HG03457 (cell line): ENCODE measurements at regions not wholly inside any gene's neighbourhood (a gene's known extent, or its start where the extent isn't known, plus 50 kb on each side); places are given as distances from the start of the nearest gene placed in this dataset.
"Not testable (repeated sequence)": the region's sequence is repeated elsewhere in the genome, so short reads cannot be mapped to it uniquely, and the experiment has no call there.

ENCODE experiments used
- ATAC-seq: cut with Tn5 transposase; IDR thresholded peaks from one replicate; pipeline ENCODE4 v1.9.1; 2021; ENCODE audit warnings: moderate number of reproducible peaks; ENCODE audit not compliant: unreplicated experiment

DNA sequence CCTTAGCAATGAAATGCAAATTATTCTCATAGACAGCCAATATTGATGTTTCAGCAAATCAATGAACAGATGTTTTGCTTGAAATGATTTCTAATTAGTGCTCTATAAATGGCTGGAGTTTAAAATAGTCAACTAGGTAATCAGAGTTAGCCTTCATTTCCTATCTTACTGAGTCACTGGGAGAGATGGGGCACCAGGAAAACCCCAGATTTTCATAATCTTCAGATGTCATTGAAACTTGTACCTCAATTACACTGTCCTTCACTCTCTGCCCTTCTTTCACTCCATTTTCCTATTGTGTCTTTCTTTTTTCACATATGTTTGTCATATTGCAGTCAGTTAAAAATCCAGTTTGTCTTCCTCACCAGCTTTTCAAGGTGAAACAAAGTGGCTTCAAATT is 92.7 kb downstream of the C12orf75 start:
- no peak for ATAC-seq

DNA sequence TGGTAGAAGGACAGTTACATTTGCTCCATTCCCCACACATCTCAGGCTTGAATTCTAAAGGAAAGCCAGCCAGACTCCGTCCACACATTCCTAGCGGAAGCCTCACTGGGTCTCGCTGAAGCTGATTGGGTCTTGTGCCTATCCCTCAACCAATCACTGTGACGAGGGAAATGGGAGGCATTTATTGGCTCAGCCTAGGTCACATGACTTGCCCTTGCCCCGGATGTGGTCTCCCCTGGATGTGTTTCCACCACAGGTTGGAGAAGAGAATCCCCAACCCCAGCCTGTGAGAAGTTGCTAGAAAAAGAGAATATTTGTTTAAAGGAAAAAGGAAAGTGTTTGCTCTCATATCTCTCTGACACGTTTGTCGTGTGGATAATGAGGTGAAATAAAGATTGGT is 93.4 kb downstream of the C12orf75 start:
- no peak for ATAC-seq

DNA sequence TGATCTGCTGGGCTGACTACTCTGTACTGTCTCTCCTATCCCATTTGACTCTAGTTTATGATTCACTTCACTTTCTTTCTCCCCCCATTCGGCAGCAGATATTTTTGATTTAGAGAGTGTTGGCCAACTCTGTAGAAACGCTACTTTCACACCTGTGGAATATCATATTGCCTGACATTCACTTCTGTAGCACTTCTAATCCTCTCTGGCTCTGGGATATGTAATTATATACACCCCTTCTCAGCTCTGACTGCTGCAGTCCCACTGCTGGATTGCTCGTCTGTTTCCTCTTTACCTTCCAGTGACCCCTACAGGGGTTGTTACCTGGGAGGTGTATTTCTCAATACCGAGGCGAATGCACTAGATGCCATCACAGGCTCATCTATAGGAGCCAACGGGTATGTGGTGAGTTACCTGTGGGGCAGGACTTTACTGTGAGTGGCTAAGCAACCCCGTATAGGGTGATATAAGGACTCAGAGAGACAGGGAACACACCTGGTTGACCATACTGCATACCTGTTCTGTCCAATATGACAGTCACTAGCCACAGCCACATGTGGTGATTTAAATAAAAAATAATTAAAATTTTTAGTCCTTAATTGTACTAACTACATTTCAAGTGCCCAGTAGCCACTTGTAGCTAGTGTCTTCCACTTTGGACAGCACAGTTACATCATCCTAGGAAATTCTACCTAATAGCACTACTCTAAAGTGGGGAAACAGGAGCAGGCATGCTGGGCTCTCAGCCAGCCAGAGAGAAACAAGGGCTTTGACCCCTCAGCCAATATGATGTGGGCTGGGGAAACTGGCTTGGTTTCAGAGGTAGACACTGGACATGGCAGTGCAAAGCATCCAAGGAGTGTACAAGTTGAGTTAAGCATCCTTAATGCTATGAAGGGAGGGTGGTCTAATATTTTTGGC is 95.0 kb downstream of the C12orf75 start:
- no peak for ATAC-seq

DNA sequence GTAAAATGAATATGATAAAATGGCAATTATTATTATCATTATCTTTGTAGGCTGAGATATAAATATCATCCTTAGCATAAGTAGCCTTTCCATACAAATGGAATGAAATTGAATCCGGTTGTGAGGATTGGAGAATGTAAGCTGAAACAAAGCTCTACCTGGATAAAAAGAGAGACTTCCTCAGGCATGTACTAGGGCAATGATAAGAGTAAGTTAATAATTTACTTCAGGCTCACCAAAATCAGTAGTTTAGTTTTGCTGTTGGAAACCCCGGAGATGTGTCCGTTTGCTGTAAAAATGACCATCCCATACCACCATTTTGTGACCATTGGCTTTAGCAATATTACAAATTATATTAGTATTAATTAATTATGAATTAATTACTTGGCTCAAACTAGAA is 96.3 kb downstream of the C12orf75 start:
- no peak for ATAC-seq

DNA sequence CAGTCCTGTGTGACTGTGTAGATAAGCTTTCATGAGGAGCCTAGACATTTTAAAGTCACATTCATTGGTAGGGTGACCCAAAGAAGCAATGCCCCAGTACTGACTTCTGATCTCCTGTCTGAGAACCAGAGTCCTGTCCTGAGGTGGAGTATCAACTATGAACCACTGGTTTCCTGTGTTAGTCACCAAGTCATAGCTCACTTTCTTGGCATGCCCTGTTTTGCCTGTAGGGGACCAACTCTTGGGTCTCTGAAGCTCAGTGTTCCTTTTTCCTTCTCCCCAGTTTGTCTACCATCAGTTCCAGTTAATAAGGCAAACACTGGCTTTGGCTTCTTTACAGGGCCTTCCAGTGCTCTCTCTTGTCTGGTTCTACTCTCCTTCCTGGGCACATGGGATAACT is 97.4 kb downstream of the C12orf75 start:
- ATAC-seq = no peak

DNA sequence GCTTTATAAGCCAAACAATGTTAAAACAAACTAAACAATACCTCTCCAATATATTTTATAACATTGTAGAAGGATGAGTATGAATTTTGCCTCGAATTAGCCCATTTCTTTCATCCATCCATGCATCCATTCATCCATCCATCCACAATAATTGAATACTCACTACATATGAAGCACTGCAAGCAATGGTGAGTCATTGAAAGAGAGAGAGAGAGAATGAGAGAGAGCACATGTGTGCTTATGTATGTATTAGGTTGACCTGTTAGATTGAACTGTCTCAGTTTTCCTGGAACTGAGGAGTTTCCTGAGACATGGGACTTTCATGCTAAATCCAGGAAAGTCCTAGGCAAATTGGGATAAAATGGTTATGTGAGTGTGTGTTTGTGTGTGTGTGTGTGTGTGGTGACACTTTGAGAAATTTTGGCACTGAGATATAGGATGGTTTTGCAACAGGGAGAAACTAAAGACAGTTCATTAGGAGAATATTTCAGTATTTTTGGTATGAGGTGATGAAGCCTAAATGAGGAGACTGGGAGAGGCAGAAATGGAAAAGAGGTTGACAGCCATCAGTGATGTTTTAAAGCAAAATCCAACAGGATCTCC is 98.4 kb downstream of the C12orf75 start:
- ATAC-seq = no peak

DNA sequence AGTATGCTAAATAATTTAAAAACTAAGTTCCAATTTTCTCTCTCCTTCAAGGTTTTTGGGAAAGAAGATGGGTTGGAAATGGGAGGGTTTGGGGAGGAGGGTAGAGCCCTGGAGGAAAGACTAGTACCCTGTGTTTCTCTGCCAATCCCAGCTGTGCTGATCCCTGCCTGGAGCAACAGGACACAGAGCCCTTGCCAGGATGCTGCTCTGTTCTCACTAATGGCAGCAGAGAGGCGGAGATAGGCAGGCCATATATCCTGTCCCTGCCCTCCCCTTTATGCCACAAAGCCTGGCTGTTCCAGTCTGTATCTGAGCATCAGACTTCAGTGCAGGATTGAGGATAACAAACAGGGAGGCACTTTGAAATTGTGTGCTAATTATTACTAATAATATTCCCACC is 99.0 kb downstream of the C12orf75 start:
- no peak for ATAC-seq

DNA sequence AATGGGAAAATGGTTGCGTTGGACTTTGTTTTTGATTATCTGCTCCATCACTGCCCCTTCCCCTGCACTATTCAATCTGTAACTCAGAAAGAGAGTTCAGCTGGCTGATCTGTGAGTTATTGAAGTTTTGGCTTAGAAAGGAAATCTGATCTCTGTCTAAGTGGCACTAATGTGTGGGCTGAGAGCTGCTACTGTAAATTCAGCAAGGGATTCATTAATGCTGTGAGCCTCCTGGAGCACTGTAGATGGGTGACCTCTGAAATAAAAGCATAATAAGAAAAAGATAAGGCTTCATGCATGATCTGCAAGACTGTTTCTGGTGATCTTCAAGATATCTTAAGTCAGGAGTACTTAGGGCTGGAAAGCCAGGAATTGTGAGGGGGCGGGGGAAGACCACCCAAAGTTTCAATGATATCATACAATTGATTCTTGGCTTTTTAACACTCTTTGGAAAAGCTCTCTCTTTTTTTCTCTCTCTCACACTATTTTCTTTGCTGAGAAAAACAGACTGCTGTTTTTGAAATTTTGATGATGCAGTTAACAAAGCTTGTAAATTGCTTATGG is 101.1 kb downstream of the C12orf75 start:
- ATAC-seq = no peak

DNA sequence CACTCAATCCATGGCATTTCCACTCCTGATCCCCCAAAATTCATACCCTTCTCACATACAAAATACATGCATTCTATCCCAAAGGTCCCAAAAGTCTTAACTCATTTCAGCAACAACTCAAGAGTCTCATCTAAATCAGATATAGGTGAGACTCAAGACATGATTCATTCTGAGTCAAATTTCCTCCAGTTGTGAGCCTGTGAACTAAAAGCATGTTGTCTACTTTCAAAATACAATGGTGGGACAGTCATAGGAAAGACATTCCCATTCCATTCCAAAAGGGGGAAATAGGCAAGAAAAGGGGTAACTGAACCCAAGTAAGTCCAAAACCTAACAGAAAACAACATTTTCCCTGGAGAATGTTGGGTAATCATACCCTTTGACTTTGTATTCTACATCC is 103.3 kb downstream of the C12orf75 start:
- ATAC-seq = no peak

DNA sequence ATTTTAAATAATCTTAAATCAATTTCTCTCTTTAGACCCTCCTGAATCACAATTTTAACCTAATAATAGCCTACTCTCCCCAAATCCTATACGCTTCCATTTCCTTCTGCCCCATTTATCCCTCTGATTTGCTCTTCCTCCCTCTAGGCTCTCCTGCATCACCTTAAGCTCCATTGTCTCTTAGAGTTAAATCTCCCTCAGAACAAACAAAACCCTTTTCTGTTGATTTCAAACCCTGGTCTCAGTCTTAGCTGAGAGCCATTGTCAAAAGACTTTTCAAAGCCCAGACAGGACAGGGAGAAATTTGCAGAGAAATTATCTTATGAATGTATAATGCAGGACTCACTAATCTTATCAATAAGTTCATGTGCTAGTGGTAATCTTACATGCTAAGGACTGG is 106.1 kb downstream of the C12orf75 start:
- ATAC-seq = no peak

DNA sequence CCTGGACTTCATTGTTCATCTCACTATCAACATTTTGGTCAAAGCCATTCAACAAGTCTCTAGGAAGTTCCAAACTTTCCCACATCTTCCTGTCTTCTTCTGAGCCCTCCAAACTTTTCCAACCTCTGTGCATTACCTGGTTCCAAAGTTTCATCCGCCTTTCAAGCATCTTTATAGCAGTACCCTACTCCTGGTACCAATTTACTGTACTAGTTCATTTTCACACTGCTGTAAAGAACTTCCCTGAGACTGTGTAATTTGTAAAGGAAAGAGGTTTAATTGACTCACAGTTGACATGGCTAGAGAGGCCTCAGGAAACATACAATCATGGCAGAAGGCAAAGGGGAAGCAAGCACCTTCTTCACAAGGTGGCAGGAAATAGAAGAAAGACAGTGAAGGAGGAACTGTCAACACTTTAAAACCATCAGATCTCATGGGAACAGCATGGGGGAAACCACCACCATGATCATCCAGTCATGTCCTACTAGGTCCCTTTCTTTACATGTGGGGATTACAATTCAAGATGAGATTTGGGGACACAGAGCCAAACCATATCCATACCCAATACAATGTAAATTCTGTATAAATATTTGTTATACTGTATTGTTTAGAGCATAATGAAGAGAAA is 109.7 kb downstream of the C12orf75 start:
- no peak for ATAC-seq

DNA sequence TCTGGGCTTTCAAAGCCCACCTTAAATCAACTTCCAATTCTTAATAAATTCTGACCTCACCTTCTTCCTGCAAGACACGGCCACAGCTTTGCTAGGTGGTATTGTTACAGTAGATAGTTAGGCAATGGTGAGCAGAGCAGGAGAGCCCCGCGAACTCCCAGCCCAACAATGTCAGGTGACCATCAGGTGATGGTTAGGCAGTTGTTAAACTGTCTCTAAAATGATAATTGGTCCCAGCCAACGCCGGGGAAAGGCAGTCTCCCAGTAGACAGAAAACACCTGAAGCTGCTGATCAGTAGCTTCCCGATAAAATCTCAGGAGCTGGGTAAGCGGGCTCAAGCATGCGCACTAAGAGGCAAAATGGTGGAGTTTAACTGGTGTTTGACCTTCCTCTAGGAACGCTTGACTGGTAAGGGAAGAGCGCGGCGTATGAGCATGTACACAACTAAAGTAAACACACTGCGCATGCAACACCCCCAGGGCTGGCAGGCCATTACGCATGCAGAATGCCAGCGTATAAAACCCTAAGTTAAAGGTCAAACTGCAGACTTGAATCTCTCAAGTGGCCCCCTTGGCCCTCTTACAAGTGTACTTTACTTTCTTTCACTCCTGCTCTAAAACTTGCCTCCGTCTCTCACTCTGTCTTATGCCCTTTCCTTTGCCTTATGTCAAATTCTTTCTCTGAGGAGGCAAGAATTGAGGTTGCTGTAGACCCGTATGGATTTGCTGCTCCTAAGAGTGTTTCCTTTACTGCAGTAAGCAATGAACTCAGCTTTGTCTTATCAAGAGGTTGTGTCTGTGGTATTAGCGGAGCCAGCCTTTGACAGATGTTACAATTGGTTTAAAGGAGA is 113.5 kb downstream of the C12orf75 start:
- no peak for ATAC-seq

DNA sequence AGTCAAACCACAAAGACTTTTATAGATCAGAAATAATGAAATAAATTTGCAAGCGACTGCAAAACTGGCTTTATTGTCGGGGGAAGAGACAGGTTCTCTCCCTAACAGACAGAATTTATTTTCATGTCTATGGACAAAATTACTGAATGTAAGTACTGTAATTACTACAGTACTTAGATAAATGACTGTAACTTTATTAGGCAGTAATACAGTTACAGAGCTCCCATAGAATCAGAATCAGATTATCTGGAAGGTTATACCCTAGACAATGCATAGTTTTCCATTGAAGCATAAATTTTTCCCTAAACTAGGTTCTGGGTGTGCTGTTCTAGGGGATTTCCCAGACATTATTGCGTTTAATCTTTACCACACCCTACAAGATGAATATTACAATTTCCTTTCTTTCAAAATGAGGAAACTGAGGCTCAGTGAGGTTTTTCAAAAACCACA is 114.2 kb downstream of the C12orf75 start:
- no peak for ATAC-seq

DNA sequence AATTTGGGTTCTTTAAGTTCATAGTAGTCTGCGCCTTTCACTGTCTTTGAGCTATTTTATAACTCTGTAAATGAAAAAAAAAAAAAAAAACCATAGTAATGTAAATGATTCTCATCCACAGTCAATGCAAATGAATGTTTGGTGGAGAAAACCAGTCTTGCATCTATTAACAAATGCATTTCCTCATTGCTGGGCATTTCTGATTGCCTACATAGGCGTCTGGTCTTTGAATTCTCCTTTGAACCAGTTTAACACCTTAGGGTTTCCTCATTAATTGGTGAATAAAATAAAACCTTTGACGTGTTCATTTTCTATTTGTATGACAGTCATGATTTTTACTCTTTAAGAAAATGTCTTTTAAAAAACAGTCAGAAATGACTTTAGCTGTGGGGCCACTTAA is 114.8 kb downstream of the C12orf75 start:
- no peak for ATAC-seq

DNA sequence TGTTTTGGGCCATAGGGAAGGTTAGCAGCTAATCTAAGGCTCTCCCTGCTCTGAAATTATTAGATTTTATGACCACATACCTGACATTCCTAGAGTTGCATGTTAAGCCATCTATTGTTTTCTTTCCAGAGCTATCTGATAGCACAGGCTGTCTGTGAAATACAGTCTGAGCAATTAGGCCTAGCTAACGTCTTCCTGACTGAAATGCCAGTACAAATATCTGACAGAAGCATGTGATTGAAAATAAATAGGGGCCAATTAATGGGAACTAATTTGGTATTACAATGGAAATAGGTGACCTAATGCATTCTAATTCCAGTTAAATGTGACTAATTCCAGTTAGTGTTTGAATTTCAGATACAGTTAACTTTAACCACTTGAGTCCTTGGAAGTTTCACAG is 115.2 kb downstream of the C12orf75 start:
- ATAC-seq = no peak

DNA sequence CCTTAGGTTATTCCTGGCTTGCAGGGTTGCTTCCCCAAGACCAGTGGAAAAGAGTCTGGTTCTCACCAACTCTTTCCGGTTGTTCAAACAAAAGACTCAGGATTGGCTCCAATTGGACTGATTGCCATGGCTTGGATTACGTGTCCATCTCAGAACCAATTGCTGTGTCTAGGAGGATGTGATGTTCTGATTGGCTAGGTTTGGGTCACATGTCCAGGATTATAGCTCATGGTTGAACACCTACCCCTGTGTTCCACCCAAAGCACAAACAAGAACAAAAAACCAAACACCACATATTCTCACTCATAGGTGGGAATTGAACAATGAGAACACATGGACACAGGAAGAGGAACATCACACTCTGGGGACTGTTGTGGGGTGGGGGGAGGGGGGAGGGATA is 116.0 kb downstream of the C12orf75 start:
- not testable (repeated sequence) for ATAC-seq

DNA sequence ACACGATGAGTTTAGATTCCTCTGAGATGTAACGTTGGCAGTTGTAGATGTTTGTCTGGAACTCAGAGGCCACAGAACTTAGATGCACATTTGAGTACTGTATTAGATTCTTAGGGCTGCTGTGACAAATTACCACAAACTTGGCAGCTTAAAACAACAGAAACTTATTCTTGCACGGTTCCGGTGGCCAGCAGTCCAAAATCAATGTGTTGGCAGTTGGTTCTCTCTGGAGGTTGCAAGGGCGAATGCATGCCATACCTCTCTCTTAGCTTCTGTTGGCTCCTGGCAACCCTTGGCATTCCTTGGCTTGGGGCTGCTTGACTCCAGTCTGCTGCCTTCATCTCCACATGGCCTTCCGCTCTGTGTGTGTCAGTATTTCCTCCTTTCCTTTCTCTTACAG is 118.9 kb downstream of the C12orf75 start:
- no peak for ATAC-seq

DNA sequence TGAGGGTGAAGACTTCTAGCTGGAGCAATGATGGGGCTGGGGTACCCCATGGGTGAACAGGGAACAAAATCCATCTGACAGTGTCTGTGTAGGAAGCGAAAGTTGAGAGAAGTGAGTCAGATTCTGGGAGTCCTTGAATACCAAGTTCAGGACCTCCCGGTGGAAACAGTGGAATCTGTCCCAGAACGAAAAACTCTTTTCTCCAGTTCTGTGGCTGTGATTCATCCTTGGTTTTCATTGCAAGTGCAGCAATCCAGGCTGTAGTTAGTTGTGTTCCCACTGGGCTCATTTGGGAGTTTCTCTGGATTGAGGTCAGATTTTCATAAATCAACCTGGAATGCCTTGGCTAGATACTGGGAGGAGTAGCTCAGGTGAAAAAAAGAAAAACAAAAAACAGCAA is 120.7 kb downstream of the C12orf75 start:
- ATAC-seq = no peak

DNA sequence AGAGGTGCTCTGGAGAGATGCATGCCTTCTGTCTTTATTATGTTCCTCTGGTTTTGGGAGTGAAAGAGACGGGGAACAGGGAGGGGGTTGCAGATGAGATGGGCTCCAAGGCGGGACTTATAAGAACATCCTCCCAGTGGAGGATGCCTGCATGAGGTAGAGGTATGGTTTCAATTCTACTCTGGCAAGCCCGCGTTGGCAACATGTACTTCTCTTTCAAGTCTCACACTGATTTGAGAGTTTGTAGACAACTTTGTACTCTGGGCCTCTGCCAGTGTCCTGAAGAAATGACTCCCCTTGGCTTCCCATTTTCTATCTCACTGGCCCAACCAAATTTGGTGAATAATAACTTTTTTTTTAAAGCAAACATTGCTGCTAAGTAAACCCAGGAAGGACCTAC is 121.3 kb downstream of the C12orf75 start:
- ATAC-seq = no peak

DNA sequence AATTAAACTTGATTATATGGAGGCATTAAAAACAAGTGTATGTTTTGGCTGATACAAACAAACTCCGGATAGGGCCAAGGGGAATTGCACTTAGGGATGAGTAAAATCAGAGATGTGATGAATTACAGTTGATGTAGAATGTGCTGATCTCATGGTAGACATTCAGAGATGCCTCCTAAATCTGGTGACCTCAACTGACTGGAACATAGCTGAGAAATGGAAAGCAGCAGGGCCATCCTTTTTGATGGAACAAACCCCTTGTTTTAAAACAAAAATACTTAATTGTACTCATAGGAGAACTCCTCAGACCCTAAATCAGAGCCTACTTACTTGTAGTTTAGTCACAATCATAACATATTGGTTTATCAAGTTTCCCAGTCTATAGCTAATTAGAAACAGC is 122.8 kb downstream of the C12orf75 start:
- no peak for ATAC-seq

DNA sequence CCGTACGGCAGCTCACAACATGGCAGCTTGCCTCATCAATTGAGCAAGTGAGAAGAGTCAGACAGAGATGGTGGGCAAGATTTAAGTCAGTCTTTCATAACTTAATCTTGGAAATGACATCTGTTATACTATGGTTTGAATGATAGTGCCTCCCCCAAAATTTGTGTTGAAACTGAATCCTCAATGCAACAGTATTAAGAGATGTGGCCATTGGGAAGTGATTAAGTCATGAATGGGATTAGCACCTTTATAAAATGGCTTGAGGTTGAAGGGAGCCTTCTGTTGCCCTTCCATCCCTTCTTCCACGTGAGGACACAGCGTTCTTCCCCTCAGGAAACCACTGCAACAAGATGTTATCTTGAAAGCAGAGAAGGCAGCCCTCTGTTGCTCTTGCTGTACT is 124.2 kb downstream of the C12orf75 start:
- no peak for ATAC-seq
